GM19023 (cell line): ENCODE measurements at regions not wholly inside any gene's neighbourhood (a gene's known extent, or its start where the extent isn't known, plus 50 kb on each side); places are given as distances from the start of the nearest gene placed in this dataset.

Source experiments
- ATAC-seq: cut with Tn5 transposase; IDR thresholded peaks from one replicate; pipeline ENCODE4 v1.9.1; 2021; ENCODE audit warnings: mild to moderate bottlenecking, moderate library complexity; ENCODE audit not compliant: unreplicated experiment

DNA sequence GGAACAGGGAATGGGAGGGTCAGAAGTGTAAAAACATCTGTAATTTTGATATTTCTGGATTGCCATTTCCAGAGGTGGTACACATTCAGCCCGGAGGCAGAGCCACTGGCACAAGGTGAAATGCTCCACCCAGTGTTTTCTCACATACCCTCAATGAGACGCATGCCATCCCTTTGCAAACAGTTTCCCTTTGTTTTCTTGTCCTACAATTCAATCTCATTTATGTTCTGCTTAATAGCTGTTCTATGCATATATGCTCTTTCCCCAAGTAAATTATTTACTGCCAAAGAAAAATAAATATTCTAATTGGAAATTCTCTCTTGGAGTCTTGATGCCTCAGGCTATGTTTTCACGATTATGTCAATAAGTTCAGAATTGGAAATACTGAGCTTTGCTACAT lies 369.7 kb upstream of the AKR1E2 start:
- no peak for ATAC-seq

DNA sequence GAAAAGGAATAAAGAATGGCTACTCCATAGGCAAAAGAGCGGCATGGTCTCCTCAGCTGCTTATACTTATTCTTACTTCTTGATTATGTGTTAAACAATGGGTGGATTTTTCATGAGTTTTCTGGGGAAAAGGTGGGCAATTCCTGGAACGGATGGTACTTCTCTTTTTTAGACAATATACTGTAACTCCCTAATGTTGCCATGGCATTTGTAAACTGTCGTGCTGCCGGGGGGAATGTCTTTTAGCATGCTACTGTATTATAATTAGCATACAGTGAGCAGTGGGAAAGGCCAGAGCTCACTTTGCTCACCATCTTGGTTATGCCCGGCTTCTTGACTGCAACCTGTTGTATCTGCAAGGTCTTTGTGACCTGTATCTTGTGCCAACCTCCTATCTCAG lies 372.1 kb upstream of the AKR1E2 start:
- ATAC-seq: no peak

DNA sequence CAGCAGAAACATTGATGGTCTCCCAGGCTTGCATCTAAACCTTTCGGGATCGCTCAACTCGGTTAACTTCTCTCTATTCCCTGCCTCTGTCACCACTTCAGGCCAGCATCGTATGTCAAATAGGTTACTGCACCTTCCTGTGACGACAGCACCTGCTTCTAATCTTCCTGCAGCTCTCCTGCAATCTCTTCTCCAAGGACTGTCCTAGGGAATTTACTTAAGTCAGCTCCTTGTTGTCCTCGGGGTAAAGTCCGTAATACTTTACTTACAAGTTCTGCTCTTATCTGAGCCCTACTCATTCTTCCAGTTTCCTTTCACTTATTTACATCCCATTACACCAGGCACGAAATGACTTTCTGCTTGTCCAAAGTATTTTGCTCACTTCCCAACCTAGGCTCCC lies 372.7 kb upstream of the AKR1E2 start:
- no peak for ATAC-seq

DNA sequence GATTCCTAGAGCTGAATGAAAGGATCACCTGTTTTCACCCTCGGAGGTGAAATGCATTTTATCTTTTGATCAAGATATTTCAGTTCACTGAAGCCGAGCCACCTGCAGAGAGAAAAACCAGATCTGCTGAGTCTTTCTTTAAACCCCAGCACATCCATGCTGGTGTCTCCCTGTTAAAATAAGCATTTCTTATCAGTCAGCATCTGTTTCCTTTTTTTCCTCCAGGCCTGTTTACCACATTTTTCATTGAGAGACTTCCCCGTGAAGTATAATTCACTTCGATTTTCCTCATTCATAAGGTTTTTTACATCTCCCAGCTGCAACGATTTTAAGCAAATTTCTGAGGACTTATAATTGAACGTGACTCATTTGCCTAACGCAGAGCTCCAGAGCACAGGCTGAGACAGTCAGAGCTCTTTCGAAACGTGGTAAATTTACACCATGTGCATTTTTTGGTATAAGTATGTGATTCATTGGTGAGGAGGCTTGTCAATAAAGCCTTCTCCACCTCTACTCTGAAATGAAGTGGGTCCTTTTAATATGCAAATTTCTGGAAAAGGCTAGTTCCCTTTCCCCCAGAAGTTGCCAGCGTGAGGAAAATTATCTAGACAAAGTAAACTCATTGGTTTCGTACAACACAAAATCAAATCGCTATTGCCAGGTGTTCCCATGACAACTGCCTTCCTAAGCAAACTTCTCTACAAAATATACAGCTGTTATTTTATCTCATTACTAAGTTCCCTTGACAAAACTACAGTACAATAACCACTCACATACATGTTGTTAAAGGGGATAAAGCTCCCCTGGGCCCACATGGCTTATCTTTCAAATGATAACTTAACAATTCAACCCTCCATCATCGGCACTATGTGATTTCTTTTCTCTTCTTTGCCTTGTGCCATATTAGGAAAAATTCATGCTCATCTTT lies 374.8 kb upstream of the AKR1E2 start:
- no peak for ATAC-seq

DNA sequence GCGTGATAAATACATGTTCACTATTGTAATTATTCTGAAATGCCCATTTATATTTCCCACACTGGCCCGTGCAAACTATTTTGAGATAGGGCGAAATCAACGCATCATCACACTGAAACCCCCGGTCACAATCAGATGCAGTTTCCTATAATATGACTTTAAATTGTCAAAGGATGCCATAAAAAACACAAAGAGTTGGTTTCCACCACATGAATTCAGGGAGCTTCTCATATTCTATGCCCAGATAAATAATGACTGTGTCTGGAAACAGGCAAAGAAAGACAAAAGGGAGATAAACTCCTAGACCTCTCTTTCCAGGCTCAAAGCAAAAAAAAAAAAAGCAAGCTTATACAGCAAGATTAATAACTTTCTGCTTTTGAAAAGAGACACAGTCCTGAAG lies 375.8 kb upstream of the AKR1E2 start:
- no peak for ATAC-seq

DNA sequence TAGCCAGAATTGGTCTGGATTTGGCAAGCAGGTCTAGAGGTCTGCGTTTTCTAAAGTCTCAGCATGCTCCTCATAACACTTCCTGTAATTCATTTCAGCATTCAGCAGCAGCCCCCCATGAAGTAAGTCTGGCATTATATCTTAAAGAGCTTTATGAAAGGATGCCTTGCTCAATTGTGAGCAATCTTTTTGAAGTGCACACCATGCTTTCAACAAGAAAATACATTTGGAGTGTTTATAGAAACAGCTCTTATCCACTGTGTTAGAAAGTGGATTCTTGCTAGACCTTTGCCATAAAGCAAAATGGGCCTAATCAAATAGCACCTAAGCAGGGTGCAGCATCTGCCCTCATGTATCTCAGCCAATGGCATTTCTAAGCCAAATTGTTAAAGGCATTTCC lies 378.0 kb upstream of the AKR1E2 start:
- no peak for ATAC-seq

DNA sequence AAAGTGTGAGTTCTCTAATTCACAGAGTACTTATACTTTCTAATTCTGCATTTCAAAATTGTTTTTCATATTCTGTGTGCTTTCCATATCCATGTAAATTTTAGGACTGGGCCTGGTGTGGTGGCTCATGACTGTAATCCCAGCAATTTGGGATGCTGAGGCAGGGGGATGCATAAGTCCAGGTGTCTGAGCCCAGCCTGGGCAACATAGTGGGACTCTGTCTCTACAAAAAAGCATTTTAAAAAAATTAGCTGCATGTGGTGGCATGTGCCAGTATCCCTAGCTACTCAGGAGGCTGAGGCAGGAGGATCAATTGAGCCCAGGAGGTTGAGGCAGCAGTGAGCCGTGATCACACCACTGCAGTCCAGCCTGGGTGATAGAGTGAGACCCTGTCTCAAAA lies 382.6 kb upstream of the AKR1E2 start:
- no peak for ATAC-seq

DNA sequence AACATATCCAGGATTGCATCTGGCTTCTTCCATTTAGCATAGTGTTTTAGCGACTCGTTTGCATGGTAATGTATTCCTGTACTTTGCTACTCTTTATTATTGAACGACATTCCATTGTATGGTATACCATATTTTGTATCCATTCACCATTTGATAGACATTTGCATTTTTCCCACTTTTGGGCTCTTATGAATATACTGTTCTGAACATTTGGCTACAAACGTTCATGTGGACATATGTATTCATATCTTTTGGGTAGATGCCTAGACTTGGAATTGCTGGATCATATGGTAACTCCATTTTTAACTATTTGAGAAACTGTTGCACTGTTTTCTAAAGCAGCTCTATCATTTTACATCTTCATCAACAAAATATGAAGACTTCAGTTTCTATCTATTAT lies 383.7 kb upstream of the AKR1E2 start:
- no peak for ATAC-seq

DNA sequence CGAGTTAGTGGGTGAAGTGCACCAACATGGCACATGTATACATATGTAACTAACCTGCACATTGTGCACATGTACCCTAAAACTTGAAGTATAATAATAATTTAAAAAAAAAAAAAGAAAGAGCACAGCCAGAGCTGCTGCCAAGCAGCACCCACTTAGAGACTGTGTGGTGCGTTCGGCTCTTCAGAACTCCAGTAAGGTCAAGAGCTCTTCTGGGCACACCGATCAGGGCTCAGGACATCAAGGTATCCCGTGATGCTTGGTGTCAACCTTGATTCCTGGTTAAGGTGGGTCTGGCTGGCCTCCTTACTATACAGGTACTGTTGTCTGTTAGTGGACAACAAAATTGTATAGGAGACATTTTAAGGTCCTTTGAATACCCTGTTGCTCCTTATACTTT lies 385.7 kb upstream of the AKR1E2 start:
- no peak for ATAC-seq

DNA sequence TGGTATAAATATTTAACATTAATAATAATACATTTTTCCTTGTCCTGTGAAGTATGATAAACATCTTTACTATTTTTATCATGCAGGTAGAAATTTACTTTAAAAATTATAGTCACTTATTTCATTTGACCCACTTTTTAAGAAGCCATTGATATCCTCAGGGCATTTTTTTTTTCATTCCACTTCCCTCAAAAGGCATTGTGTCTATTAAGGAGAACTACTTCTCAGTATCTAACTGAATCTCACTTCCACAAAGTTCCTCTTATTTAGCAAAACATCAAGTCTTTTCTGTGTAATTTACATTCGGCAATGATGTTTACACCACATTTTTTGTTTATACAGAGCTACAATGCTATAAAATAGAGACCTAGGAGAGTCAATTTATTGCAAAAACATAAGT lies 388.2 kb upstream of the AKR1E2 start:
- ATAC-seq: no peak

DNA sequence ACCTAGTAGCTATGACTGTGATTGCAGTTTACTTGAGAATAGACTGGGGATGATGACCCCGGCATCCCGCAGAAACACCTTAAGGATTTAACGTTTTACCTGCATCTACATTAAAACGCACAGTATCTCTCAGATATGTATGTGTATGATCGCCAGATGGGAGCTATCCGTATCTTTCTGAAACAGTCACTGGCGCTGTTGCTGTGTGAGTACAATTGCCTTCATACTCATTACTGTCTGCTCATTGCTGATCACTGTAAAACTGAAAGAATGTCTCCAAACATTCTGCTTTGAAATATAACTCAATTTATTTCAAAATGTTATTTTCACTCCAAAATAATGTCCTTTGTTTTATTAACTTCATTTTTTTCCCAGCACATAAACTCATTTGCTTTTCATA lies 388.9 kb upstream of the AKR1E2 start:
- no peak for ATAC-seq

DNA sequence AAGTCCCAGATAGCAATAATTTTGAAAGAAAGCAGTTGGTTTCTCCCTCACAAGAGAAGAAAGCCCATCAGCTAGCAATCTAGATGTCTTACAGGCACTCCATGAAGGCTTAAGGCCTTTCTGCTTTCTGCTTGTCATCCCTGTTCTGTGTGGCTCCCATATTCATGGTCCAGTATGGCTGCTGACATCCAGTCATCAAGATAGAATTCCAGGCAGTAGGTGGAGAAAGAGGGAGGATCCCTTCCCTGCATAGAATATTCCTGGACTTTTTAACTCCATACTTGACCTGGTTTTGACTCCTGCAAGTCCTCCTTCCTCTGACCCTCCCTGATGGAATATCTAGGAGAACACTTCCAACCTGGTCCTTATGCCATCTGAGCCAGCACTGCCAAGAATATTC lies 389.9 kb upstream of the AKR1E2 start:
- ATAC-seq: no peak

DNA sequence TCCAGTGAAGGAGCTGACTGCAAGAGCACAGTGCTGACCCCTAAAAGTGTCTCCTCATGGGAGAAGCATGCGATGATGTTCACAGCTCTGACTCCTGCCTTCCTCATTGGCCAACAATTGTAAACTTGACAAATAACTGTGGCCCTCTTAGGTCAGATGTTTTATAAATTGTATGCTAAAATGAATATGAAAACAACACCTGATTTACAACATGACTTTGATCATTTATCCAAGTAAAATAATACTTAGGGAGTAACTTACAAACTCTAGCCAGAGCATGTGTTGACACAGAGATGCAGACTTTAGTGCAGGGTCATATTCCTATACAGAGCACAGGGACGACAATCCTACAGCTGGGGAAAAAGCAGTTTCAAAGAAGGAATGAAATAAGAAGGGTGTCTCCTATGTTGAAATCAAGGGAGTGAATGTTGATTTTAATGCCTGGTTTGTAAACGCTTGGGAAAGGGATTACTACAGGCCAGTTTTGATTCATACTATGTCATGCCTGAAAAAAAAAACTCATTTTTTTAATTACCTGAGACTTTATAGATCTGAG lies 391.4 kb upstream of the AKR1E2 start:
- no peak for ATAC-seq

DNA sequence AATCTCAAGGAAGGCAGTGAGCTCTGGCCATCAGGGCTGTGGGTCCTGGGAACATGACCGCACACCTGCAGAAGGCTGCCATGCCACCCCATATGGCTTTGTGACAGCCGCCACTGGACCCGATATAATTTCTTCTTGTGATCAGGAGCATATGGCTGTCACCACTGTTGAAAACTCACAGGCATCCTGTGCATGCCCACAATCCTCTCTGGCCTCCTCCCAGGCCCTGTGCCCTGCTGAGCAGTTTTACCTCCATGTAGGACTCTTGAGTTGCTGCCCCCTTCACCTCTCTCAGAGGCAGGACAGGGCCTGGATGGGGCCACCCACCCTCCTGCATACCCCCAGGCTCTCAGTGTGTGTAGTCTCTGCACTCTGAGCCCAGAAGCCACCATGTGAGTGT lies 391.9 kb upstream of the AKR1E2 start:
- no peak for ATAC-seq

DNA sequence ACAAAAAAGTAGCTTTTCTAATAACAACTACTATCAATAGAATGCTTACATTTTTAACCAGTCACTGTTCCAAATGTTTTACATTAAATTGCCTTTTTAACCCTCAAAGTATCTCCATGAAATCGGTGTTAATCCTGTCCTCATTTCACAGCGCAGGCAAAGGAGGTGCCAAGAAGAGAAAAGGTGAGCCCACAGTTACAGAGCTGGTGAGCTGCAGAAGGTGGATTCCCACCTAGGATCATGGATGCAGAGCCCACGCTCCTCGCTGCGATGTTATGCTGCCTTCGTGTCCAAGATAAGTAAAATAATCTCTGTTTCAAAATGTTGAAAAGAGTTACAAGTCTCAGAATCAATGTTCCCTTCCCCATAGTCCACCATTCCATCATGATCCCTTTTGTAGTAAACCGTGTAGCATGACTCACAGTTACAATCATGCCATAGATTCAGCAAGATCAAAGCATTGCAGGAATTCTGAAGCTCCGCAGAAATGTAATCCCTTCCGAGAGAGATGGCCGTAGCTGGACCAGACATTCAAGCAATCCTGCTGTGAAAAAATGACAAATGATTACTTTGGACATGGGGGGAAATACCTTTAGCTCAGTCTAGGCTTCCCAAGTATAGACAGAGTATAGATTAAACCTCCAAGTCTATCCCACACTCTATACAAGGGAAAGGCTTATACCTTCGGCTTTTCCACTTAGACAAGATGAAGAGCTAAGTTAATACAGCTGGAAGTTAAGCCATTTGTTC lies 394.7 kb upstream of the AKR1E2 start:
- no peak for ATAC-seq

DNA sequence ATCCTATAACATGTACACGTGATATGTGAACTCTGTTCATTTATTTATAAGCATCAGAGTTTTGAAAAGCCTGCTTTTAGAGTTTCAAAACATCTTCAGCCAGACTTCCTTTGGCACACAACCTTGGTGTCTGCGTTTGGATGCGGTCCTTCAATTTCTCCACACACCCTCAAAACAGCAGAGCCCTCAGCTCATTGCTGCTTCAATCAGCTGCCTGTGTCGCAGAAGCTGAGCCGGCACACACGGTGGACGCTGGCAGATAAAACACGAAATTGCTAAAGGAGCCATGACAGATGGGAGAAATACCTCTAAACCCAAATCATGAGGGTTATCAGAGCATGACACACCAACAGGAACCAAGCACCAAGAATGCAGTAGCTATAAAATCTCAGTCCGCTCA lies 396.4 kb upstream of the AKR1E2 start:
- ATAC-seq: no peak

DNA sequence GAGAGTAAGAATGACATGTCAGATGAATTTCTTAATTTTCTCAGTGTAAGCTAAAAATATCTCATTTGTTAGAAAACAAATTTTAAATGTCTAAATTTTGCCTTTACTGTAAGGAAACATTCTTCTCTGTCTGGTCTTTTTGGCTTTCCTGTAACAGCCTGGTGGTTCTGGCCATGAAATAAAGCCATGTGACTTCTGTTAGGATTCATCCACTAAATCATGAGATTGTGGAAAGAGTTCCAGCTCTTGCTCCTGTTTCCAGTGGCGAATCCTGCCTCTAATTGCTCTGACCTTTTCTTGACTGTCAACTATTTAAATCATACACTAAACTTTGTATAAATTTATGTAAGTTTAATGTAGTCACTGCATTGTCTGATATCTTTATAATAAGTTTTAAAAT lies 398.5 kb upstream of the AKR1E2 start:
- ATAC-seq: no peak

DNA sequence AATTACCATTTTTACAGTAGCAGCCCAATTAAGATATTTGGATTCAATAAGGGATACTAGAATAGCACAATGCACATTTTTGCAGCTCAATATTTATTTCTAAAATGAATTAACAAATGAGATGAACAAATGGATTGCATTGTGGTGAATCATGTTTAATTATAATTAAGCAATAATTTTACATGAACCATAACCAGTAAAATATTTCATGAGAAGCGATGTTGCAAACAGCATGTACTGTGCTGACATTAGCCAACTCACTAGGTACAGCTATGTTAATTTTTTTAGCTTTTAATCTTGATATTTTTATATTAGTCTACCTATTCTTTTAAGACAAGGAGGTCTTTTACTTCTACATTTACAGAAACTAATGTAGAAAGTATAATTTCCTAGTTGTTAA lies 399.1 kb upstream of the AKR1E2 start:
- ATAC-seq: no peak

DNA sequence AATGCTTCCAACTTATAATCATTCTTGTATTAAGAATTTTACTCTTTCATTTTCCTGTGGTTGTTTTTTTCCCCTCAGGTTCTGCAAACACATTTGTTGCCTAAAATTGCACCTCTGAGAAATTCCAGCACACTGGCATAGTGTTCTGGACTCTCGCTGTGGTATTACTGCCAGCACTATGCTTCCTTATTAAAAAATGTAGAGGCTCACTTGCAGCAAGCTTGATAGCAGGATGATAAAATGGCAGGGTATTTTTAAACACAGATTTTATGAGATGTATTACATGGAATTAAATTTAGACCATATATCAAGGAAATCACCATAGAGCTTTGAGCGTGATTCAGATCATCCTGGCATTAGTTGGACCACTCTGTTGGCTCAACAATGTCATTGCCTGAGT lies 416.7 kb upstream of the AKR1E2 start:
- ATAC-seq: no peak

DNA sequence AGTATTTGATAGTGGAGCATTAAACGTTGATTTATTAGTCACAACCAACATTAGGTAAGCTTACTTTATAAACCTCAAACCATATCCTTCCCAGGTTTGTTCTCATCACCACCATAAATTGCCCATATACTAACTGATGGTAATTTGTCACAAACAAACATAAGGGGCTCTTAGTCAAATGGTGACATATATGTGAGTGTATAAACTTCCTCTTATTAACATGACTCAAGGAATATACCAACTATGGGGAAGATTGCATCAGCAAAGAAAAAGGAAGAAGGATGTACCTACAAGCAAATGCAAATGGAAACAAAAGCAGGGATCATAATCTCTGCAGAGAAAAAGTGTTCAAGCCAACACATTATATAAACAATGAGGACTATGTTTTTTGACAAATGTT lies 418.2 kb upstream of the AKR1E2 start:
- ATAC-seq: no peak

DNA sequence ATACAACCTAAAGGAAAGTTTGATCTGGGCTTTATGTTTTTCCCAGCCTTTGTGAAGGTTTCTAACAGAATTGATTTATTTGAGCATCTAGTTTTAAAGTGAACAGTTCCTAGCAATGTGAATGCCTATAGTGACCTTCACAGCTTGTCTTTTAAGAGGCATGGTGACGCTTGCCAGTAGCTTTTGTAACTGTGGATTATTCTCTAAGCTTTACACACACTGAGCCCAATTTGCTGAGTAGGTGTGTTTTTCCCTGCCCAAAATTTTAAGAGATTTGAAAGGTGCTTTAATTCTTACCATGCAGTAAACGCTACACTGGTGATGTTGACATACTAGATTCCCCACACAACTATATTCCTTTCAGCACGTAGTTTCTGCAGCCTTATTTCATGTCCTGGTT lies 420.2 kb upstream of the AKR1E2 start:
- no peak for ATAC-seq

DNA sequence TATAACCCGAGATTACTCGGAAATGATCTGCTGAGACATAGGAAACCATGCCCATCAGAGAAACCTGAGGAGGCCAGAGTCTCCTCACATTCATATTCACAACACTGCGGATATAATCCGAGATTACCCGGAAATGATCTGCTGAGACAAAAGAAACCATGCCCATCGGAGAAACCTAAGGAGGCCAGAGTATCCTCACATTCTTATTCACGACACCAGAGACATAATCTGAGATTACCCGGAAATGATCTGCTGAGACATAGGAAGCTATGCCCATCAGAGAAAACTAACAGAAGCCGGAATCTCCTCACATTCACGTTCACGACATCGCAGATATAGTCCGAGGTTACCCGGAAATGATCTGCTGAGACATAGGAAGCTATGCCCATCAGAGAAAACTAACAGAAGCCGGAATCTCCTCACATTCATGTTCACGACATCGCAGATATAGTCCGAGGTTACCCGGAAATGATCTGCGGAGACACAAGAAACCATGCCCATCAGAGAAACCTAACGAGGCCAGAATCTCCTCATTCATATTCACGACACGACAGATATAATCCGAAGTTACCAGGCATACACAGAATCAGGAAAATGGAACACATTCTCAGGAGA lies 422.3 kb upstream of the AKR1E2 start:
- no peak for ATAC-seq
